ENCODE measurements at regions not wholly inside any gene's neighbourhood (a gene's known extent, or its start where the extent isn't known, plus 50 kb on each side); places are given as distances from the start of the nearest gene placed in this dataset.

DNA sequence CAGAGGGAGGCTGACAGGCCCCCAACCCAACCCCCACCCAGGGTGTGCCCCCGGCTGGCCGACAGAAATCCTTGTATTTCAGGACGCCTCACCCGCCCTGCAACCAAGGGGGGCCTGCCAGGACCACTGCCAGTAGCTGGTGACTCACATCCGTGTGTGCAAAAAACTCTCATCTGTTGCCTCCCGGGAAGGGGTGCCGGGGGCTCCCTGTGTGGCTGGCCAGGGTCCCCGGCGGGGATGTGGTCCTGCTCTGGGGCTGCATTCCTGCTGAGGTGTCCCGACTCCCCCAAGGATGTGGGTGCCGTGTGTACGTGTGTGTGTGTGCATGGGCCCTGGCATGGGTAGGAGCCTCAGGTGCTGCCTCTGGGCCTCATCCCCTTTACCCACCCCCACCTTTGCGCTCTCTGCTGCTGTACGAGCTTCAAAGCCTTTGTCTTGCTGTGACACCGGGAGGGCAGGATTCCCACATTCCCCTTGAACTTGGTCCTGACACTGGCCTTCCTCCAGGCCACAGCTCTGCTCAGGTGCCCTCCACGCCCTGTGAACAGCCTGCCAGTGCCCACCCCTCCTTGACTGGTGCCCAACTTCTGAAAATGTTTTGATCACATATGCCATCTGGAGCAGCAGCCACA, 226.3 kb upstream of the HDAC4 start:
- Histone ChIP-seq H3K4me3 (replicated peaks; ENCODE audit: insufficient read depth, low read length) (no peak overlapping the region), H3K27me3 (ENCODE audit: insufficient read depth, poor library complexity, severe bottlenecking) (no peaks in the 10 kb centered on the region), H3K27ac (replicated peaks) (no peak overlapping the region)
- no peak for DNase-seq (ENCODE audit: low read depth in 1 of 2, low spot score in 1 of 2)
- no peak for TF ChIP-seq SPI1 (IDR thresholded peaks at IDR 0.05; ENCODE audit: borderline replicate concordance, low read depth)
- TF ChIP-seq, protein P1, sequence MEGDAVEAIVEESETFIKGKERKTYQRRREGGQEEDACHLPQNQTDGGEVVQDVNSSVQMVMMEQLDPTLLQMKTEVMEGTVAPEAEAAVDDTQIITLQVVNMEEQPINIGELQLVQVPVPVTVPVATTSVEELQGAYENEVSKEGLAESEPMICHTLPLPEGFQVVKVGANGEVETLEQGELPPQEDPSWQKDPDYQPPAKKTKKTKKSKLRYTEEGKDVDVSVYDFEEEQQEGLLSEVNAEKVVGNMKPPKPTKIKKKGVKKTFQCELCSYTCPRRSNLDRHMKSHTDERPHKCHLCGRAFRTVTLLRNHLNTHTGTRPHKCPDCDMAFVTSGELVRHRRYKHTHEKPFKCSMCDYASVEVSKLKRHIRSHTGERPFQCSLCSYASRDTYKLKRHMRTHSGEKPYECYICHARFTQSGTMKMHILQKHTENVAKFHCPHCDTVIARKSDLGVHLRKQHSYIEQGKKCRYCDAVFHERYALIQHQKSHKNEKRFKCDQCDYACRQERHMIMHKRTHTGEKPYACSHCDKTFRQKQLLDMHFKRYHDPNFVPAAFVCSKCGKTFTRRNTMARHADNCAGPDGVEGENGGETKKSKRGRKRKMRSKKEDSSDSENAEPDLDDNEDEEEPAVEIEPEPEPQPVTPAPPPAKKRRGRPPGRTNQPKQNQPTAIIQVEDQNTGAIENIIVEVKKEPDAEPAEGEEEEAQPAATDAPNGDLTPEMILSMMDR (IDR thresholded peaks at IDR 0.05; ENCODE audit: insufficient read depth, low read length) = no peak
- no peak for TF ChIP-seq GABPA (IDR thresholded peaks at IDR 0.05; ENCODE audit: low read depth)
- TF ChIP-seq, protein P2, sequence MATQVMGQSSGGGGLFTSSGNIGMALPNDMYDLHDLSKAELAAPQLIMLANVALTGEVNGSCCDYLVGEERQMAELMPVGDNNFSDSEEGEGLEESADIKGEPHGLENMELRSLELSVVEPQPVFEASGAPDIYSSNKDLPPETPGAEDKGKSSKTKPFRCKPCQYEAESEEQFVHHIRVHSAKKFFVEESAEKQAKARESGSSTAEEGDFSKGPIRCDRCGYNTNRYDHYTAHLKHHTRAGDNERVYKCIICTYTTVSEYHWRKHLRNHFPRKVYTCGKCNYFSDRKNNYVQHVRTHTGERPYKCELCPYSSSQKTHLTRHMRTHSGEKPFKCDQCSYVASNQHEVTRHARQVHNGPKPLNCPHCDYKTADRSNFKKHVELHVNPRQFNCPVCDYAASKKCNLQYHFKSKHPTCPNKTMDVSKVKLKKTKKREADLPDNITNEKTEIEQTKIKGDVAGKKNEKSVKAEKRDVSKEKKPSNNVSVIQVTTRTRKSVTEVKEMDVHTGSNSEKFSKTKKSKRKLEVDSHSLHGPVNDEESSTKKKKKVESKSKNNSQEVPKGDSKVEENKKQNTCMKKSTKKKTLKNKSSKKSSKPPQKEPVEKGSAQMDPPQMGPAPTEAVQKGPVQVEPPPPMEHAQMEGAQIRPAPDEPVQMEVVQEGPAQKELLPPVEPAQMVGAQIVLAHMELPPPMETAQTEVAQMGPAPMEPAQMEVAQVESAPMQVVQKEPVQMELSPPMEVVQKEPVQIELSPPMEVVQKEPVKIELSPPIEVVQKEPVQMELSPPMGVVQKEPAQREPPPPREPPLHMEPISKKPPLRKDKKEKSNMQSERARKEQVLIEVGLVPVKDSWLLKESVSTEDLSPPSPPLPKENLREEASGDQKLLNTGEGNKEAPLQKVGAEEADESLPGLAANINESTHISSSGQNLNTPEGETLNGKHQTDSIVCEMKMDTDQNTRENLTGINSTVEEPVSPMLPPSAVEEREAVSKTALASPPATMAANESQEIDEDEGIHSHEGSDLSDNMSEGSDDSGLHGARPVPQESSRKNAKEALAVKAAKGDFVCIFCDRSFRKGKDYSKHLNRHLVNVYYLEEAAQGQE (IDR thresholded peaks at IDR 0.05; ENCODE audit: insufficient replicate concordance, low read depth) = no peak
- no peak for TF ChIP-seq POLR2AphosphoS5 (IDR thresholded peaks at IDR 0.05; ENCODE audit: low read depth)

DNA sequence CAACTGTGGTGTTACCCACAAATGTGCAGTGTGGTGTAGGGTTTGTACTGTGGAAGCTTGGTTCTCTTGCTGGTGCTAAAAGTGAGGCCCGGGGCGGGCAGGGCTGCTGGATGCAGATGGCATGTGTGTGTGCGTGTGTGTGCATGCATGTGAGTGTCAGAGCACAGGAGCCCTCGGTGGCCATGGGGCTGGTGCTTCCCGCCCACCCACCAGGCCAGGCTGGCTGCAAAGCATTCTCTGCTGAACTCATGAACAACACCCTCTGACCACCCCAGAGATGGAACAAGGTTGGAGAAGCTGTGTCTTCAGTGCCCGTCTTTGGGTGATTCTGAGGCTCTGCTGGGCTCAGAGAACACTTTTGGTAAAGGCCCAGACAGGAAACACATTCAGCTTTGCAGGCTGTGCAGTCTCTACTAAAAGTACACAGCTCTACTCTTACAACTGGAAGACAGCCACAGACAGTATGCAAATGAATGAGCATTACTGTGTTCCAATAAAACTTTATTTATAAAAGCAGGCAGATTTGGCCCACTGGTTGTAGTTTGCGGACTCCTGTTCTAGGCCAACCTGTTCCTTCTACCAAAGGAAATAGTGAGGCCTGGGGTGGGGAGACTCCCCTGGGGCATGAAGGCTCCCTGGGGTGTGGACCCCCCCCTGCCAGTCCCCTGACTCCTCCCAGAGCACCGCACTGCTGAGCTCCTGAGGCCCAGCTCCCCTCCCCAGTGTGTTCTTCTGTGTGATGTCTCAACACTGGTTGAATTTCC, 225.3 kb upstream of the HDAC4 start:
- no peak for TF ChIP-seq POLR2AphosphoS5 (IDR thresholded peaks at IDR 0.05; ENCODE audit: low read depth)
- TF ChIP-seq, protein P1 (IDR thresholded peaks at IDR 0.05; ENCODE audit: insufficient read depth, low read length) = no peak
- TF ChIP-seq GABPA (IDR thresholded peaks at IDR 0.05; ENCODE audit: low read depth) = no peak
- TF ChIP-seq, protein P2 (IDR thresholded peaks at IDR 0.05; ENCODE audit: insufficient replicate concordance, low read depth) = no peak
- no peak for TF ChIP-seq SPI1 (IDR thresholded peaks at IDR 0.05; ENCODE audit: borderline replicate concordance, low read depth)
- no peak for DNase-seq (ENCODE audit: low read depth in 1 of 2, low spot score in 1 of 2)
- Histone ChIP-seq H3K27me3 (ENCODE audit: insufficient read depth, poor library complexity, severe bottlenecking) (no peaks in the 10 kb centered on the region), H3K4me3 (replicated peaks; ENCODE audit: insufficient read depth, low read length) (no peak overlapping the region), H3K27ac (replicated peaks) (no peak overlapping the region)

DNA sequence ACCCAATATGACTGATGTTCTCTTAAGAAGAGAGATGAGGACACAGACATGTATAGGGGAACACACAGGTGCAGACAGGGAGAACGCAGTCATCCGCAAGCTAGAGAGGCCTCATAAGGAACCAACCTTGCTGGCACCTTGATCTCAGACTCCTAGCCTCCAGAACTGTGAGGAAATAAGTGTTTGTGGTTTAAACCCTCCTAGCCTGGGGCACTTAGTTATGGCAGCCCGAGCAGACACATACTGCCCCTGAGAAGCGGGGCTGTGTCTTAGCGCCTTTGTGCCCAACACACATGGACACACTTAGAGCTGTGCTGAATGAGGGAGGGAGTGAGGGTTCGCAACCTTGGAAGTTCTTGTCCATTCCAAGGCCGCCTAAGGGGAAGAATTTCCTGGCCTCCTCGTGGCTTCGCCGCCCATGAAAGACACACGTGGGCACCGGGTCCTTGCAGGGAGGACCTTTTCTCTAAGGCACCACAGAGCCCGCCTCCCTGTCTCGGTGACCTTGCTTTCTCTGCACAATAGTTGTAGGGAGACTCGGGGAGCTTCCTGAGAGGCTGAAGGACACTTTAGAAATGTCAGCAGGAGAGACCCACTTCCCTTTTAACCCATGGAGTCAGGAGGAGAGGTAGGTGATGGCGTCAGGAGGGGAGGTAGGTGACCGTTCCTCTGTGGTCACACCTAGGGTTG, 224.5 kb upstream of the HDAC4 start:
- Histone ChIP-seq H3K27ac (replicated peaks) (no peak overlapping the region), H3K27me3 (ENCODE audit: insufficient read depth, poor library complexity, severe bottlenecking) (no peaks in the 10 kb centered on the region), H3K4me3 (replicated peaks; ENCODE audit: insufficient read depth, low read length) (no peak overlapping the region)
- TF ChIP-seq GABPA (IDR thresholded peaks at IDR 0.05; ENCODE audit: low read depth) (no peak), POLR2AphosphoS5 (IDR thresholded peaks at IDR 0.05; ENCODE audit: low read depth) (no peak)
- TF ChIP-seq, protein P2 (IDR thresholded peaks at IDR 0.05; ENCODE audit: insufficient replicate concordance, low read depth) = no peak
- TF ChIP-seq, protein P1 (IDR thresholded peaks at IDR 0.05; ENCODE audit: insufficient read depth, low read length) = no peak
- DNase-seq (ENCODE audit: low read depth in 1 of 2, low spot score in 1 of 2) = no peak
